H1 (cell line): ENCODE measurements at regions not wholly inside any gene's neighbourhood (a gene's known extent, or its start where the extent isn't known, plus 50 kb on each side); places are given as distances from the start of the nearest gene placed in this dataset.

Experiments
- ATF3 ChIP-seq: IDR thresholded peaks from 2 replicates; pipeline ENCODE4 v1.6.1; 2011; ENCODE audit warnings: low read depth, mild to moderate bottlenecking, low read length; ENCODE audit not compliant: insufficient read depth
- CEBPB ChIP-seq: IDR thresholded peaks from 2 replicates; pipeline ENCODE4 v1.6.1; 2012; ENCODE audit warnings: low read depth, low read length
- CHD7 ChIP-seq: fragments of 300-600 bp; sonication (generic); IDR thresholded peaks from 2 replicates; pipeline ENCODE4 v1.7.1; 2012; ENCODE audit warnings: low read length, moderate library complexity, mild to moderate bottlenecking, inconsistent platforms; ENCODE audit not compliant: insufficient replicate concordance
- E2F6 ChIP-seq: IDR thresholded peaks from 2 replicates; pipeline ENCODE4 v1.6.1; 2012; ENCODE audit warnings: inconsistent platforms
- GTF2F1 ChIP-seq: IDR thresholded peaks from 2 replicates; pipeline ENCODE4 v1.6.1; 2012; ENCODE audit warnings: low read depth, low read length, improper control_type of control experiment, borderline replicate concordance
- KDM5A ChIP-seq: fragments of 200-600 bp; IDR thresholded peaks from 2 replicates; pipeline ENCODE4 v1.7.1; 2012; ENCODE audit warnings: mild to moderate bottlenecking, low read length, inconsistent platforms, mixed read lengths
- PHF8 ChIP-seq: fragments of 200-600 bp; sonication (generic); conservative IDR thresholded peaks from 2 replicates; pipeline ENCODE4 v1.7.1; 2012; ENCODE audit warnings: low read depth, mild to moderate bottlenecking, inconsistent platforms, low read length, moderate library complexity
- SIRT6 ChIP-seq: IDR thresholded peaks from one replicate; pipeline ENCODE4 v1.7.1; 2012; ENCODE audit warnings: low read length, inconsistent platforms
- SUZ12 ChIP-seq: fragments of 200-600 bp; sonication (generic); IDR thresholded peaks from 2 replicates; pipeline ENCODE4 v1.6.1; 2012; ENCODE audit warnings: mild to moderate bottlenecking, inconsistent platforms, low read length, moderate library complexity, mixed read lengths
- USF2 ChIP-seq: IDR thresholded peaks from 2 replicates; pipeline ENCODE4 v1.6.1; 2011; ENCODE audit warnings: low read length, improper control_type of control experiment

GRCh38 chr12:66984962-66985361, 284.2 kb upstream of the CAND1 start (continued):
- TF ChIP-seq CHD7 (no peak), KDM5A (no peak), SUZ12 (no peak), USF2 (no peak), SIRT6 (no peak), E2F6 (no peak), PHF8 (no peak), GTF2F1 (no peak), CEBPB (no peak), ATF3 (no peak)
